GM19397 (cell line): ENCODE measurements at regions not wholly inside any gene's neighbourhood (a gene's known extent, or its start where the extent isn't known, plus 50 kb on each side); places are given as distances from the start of the nearest gene placed in this dataset.

Experiments used
- ATAC-seq: cut with Tn5 transposase; IDR thresholded peaks from one replicate; pipeline ENCODE4 v1.9.1; 2021; ENCODE audit warnings: mild to moderate bottlenecking, moderate library complexity; ENCODE audit not compliant: unreplicated experiment

- ATAC-seq, result no peak
Measured at GRCh38 chr12:115245020-115245419, 561.0 kb upstream of the TBX3 start.

DNA sequence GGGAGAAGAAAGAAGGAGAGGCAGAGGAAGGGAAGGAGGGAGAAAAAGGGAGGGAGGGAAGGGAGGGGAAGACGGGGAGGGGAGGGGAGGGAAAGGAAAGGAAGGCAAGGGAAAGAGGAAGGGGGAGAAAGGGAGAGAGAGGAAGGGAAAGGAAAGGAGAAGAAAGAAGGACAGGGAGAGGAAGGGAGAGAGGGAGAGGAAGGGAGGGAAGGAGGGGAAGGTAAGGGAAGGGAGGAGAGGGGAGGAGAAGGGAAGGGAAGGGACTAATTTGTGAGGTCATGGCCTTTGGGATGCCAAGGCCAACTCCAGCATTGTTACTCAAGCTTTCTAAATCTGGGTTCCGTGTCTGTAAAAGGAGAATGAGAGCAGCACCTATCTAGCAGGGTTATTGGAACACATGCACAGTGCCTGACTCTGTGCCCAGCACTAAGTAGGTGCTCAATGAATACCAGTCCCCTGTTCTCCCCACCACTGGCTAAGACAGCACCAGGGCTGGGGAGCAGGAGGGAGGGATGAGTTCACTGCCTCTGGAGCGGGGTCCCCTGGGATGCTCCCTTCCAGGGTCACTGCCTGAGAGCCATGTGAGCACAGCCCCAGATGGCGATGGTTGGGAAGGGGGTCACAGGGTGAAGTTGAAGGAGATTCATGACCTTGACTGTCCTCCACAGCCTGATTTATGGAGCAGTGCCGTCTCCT lies 560.1 kb upstream of the TBX3 start:
- ATAC-seq, result no peak

DNA sequence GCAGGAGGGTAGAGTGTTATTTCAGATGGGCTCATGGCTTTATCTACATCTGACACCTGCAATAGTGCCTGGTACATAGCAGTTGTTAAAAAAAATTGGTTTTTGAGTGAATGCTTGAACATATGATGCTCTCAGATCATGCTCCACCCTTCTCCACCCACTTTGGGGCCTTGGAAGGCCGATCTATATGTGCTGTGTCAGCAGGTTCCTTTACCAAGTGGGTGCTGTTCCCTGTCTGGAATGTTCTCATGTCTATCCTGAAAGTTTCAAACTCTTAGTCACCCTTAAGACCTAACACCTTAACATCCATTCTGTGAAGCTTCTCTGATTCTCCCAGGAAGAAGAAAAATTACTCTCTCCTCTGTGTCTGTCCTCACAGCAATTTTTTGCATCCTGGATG lies 556.3 kb upstream of the TBX3 start:
- no peak for ATAC-seq

GRCh38 chr12:115235880-115236279 lies 551.9 kb upstream of the TBX3 start:
- ATAC-seq, result no peak

- no peak for ATAC-seq
Measured at GRCh38 chr12:115233891-115234543, 550.0 kb upstream of the TBX3 start.

- ATAC-seq, result no peak
Measured at GRCh38 chr12:115232455-115233156, 548.6 kb upstream of the TBX3 start.

GRCh38 chr12:115230606-115231005 lies 546.6 kb upstream of the TBX3 start:
- no peak for ATAC-seq

DNA sequence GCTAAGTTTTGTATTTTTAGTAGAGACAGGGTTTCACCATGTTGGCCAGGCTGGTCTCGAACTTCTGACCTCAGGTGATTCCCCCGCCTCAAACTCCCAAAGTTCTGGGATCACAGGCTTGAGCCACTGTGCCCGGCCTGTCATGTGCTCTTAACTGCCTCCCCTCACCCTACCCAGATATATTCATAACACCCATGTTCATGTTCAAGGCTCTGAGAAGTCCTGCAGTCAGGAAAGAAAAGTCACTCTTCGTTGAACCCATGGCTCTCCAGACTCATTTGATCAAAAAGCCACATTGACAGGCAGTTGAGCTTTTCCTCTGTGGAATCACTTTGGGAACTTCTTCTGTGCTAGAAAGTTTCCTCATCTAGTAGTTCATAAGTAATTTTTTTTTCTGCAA lies 545.5 kb upstream of the TBX3 start:
- ATAC-seq, result no peak

- ATAC-seq, result no peak
Measured at GRCh38 chr12:115228434-115228833, 544.5 kb upstream of the TBX3 start.

DNA sequence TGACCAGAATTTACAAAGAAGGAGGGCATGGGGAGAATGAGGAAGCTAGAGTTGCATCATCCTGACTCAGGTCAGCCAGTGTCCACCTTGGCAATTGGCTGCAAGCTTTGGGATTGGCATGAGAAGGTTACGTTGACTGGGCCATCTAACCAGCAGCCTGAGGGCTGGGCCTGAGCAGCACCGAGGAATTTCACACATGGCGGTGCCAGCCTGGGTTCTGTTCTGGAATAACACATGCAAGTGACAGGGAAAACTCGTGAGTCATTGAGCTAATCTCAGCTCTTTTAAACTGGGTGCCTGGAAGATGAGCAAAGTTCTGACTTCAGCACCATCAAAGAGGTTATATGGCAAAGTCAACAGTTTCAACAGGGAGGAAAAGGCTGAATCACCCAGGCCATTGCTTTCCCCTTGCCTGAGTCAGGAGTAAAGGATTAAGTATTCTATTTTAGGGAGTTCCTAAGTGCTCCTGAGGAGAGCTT lies 543.2 kb upstream of the TBX3 start:
- no peak for ATAC-seq

DNA sequence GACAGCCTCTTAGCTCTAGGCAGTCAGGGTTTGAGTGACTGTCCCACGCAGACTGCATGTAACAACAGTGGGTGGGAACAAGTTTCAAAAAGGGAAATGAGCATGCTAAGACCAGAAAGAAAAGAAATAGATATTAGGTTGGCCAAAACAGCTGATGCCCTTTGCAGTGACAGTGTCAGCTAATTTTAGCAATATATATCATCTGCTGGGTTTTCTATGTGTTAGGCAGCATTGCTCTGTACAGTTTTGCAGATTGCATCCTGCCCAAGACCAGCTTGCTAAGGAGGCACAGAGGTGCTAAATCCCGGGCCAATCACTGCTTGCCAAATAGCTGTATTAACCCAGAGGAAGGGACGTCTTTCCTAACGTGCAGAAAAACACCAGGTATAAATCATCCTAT lies 541.9 kb upstream of the TBX3 start:
- no peak for ATAC-seq

DNA sequence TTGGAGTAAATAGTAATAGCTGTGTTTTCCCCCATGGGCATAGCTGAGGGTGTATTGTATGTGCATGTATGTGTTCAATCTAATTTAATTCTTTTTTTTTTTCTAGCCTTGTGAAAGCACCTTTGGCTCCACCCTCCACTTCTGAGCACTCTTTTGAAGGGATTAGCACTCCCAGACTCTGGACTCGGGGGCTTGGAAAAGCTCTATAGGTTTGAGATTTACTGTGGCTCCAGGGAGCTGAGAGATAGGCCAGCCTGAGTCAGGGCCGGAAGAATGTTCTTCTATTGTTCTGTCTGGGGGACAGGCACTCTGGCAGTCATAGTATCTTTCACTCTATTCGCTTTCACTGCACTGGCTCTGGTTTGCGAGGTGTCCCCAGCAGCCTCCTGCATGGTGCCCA lies 540.0 kb upstream of the TBX3 start:
- ATAC-seq, result no peak

DNA sequence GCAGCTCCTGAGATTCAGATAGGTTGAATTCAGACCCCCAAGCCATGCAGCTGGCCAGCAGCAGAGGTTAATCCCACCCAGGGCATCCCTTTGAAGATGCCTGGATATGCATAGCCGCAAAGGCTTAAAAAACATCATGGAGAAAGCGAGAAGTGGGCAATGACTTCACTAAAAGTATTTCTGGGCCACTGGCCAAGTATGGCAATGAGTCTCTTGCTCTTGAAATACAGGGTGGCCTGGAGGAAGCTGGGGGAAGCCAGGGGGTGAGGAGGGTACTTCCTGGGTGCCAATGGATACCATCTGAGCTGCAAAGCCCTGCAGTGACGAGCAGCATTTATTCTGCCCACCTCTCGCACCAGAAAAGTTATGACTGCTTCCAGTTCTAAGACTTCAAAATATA lies 539.3 kb upstream of the TBX3 start:
- no peak for ATAC-seq

DNA sequence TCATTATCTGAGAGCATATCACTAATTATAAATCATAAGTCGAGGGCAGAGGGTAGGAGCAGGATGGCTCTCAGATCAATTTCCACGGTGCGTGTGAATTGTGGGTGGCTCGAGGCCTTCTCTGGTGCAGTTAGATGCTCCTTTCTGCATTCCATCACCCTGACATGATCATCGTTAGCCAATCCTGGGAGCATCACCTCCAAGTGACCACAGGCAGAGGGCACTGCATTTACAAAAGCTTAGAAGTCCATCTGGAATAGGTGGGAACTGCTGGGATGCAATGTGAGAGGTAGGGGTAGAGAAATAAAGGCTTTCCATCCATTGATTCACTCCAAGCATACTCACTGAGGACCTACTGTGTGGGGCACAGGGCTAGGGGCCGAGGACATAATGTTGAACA lies 538.2 kb upstream of the TBX3 start:
- ATAC-seq, result no peak

- no peak for ATAC-seq
Measured at GRCh38 chr12:115216301-115216700, 532.3 kb upstream of the TBX3 start.

DNA sequence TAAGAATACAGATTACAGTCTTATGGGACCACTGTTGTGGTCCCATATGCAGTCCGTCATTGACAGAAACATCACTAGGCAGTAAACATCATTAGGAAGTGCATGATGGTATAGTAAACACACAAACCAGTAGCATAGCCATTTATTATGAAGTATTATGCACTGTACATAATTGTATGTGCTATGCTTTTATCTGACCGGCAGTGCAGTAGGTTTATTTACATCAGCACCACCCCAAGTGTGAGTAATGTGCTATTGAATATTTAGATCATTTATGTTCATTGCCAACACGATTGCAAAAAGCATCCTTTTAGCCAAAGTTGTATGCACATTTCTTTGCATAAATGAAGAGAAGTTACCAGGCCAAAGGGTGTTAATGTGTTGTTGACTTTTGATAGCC lies 531.6 kb upstream of the TBX3 start:
- no peak for ATAC-seq

DNA sequence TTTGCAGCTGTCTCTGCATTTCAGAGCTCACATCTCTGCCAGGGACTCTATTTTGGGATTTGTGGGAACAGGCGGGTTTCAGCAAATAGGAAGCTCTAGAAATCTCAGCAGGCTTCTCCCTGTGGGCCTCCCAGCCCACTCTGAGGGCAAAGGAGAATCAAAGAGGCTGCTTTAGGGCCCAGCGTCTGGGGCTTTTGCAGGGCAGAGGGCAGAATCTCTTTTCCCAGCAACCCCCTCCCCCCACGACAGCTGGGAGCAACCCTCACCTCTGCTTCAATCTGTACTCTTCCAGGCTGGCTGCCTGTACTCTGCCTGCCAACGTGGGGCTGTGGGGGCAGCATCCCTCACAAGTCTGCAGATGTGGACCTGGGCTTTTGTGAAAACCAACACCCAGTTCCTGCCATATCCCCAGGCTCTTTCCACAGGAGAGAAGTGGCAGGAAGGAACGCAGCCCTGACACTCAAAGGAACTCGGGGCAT lies 529.6 kb upstream of the TBX3 start:
- ATAC-seq, result no peak

GRCh38 chr12:115213118-115213517 lies 529.1 kb upstream of the TBX3 start:
- ATAC-seq, result no peak

DNA sequence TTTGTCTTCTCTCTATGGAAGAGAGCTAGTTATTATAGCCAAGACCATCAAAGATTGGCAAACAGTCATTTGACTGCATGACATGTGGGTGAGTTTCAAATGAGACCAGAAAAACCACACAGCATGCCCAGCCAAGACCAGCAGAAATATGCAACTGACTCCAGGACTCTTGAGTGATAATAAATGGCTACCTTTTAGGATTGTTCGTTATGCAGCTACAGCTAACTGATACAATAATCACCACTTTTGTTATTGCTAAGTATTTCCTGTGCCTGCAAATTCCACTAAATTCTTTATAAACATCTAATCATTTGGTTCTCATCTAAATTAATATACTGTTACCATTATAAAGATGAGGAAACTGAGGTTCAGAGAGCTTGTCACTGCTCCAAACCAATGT lies 528.4 kb upstream of the TBX3 start:
- no peak for ATAC-seq

DNA sequence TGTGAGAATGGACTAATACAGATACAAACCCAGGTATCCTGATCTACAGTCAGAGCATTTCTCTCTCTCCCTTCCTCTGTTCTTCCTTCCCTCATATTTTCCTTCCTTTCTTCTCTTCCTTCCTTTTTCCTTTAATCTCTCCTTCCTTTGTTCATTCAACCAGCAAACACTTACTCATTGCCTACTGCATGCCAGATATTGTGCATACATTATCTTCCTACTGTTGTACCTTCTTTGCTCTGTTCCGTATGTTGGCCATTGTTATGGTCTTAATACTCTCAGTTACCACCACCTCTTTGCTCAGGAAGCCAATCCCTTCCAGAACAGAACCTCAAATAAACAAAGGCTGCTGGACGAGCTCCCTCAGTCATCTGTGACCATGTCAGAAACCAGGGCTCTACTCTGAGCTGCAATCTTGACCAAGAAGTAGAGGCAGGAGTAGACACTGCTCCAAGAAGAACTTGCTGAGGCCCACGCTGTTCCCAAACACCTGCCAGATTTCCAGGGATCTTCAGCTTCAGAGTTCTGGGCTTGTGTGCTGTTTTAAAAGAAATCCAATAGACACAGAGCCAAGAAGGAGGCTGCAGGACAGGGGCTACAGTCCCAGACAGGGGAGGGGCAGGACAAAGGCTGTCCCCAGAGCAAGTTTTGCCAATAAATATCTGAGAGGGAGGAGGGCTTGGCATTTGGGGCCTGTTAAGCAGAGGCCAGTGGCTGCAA lies 526.7 kb upstream of the TBX3 start:
- no peak for ATAC-seq

GRCh38 chr12:115209230-115209629 lies 525.3 kb upstream of the TBX3 start:
- no peak for ATAC-seq
